H1 (cell line): ENCODE measurements at regions not wholly inside any gene's neighbourhood (a gene's known extent, or its start where the extent isn't known, plus 50 kb on each side); places are given as distances from the start of the nearest gene placed in this dataset.

ENCODE experiments used
- CTCF ChIA-PET: fragments of 300-600 bp; sonication (Branson Sonifier 250); formaldehyde crosslinking; loops from one replicate; lab custom pipeline; 2021; ENCODE audit not compliant: partially characterized antibody; lab: Charles Lee
- POLR2A ChIA-PET: fragments of 300-600 bp; sonication (Branson Sonifier 250); formaldehyde crosslinking; loops from one replicate; lab custom pipeline; 2021; ENCODE audit warnings: inconsistent platforms; ENCODE audit not compliant: partially characterized antibody; lab: Charles Lee
- DNase-seq, 2 experiments: peaks; one replicate each; pipeline versions ENCODE4 v3.0.0 to v3.0.0-alpha.2; 2010 to 2022; ENCODE audit warnings: low spot score in 2 of 2, low read depth in 1 of 2, mixed read lengths in 1 of 2
- FAIRE-seq: peaks from 2 replicates; lab custom pipeline; 2011; peaks lifted over from hg19 to GRCh38; lab: Jason Lieb, UNC
- H2AFZ ChIP-seq: 2 replicates; pipeline ENCODE4 v1.8.1; 2012; ENCODE audit warnings: low read length, inconsistent platforms
- H2AK5ac ChIP-seq: 2 replicates; pipeline ENCODE4 v1.6.1; 2013; ENCODE audit warnings: low read depth, low read length
- H2BK120ac ChIP-seq: replicated peaks from 2 replicates; pipeline ENCODE3; 2013; ENCODE audit warnings: low read depth, low read length, inconsistent platforms
- H2BK12ac ChIP-seq: 2 replicates; pipeline ENCODE4 v1.6.1; 2013; ENCODE audit warnings: low read depth, low read length
- H2BK15ac ChIP-seq: 2 replicates; pipeline ENCODE4 v1.6.1; 2013; ENCODE audit warnings: low read length
- H2BK20ac ChIP-seq: 2 replicates; pipeline ENCODE4 v1.6.1; 2013; ENCODE audit warnings: low read length
- H2BK5ac ChIP-seq: 2 replicates; pipeline ENCODE4 v1.6.1; 2013; ENCODE audit warnings: low read depth, low read length
- H3K14ac ChIP-seq: 2 replicates; pipeline ENCODE4 v1.6.1; 2013; ENCODE audit warnings: inconsistent platforms; ENCODE audit not compliant: insufficient read length
- H3K18ac ChIP-seq: 2 replicates; pipeline ENCODE4 v1.6.1; 2013; ENCODE audit warnings: low read length; ENCODE audit errors: extremely low read depth
- H3K23ac ChIP-seq: 2 replicates; pipeline ENCODE4 v1.6.1; 2013; ENCODE audit warnings: inconsistent platforms; ENCODE audit not compliant: insufficient read length
- H3K23me2 ChIP-seq: 2 replicates; pipeline ENCODE4 v1.6.1; 2013; ENCODE audit warnings: low read depth, low read length
- H3K27ac ChIP-seq: 2 replicates; pipeline ENCODE4 v1.6.1; 2011; ENCODE audit warnings: low read depth, low read length, inconsistent platforms
- H3K27me3 ChIP-seq, 4 experiments: replicated peaks in 1 of 4; 1 replicate in 1 of 4; 2 replicates in 3 of 4; pipeline versions ENCODE4 v1.6.1 to v1.8.1; 2011 to 2013; ENCODE audit warnings: low read length in 3 of 4, mild to moderate bottlenecking in 3 of 4, inconsistent platforms in 2 of 4, mixed read lengths in 2 of 4, moderate library complexity in 1 of 4; ENCODE audit not compliant: control insufficient read depth in 3 of 4, insufficient read depth in 3 of 4; ENCODE audit errors: extremely low read depth in 1 of 4
- H3K36me3 ChIP-seq, 4 experiments: 2 replicates each; pipeline versions ENCODE4 v1.6.1 to v1.8.1; 2011 to 2013; ENCODE audit warnings: mild to moderate bottlenecking in 4 of 4, low read length in 3 of 4, moderate library complexity in 2 of 4, control low read depth in 1 of 4, inconsistent platforms in 1 of 4; ENCODE audit not compliant: insufficient read depth in 4 of 4, control insufficient read depth in 2 of 4
- H3K4ac ChIP-seq: replicated peaks from 2 replicates; pipeline ENCODE3; 2013; ENCODE audit warnings: low read length, low read depth, mixed read lengths, inconsistent platforms; ENCODE audit not compliant: insufficient read length
- H3K4me1 ChIP-seq, 4 experiments: replicated peaks in 1 of 4; 1 replicate in 1 of 4; 2 replicates in 3 of 4; pipeline versions ENCODE4 v1.6.1 to v1.8.1; 2011 to 2013; ENCODE audit warnings: low read length in 3 of 4, inconsistent platforms in 2 of 4, mixed read lengths in 1 of 4; ENCODE audit not compliant: insufficient read depth in 4 of 4, control insufficient read depth in 3 of 4
- H3K4me2 ChIP-seq, 2 experiments: 2 replicates each; pipeline versions ENCODE4 v1.6.1 to v1.8.1; 2011 to 2013; ENCODE audit warnings: low read depth in 2 of 2, low read length in 2 of 2, control low read depth in 1 of 2, inconsistent platforms in 1 of 2, mild to moderate bottlenecking in 1 of 2; ENCODE audit not compliant: insufficient read depth in 1 of 2
- H3K4me3 ChIP-seq, 4 experiments: fragments of 200-600, 300-600 bp in 1 of 4; sonication (generic), shearing (Covaris generic), sonication (Bioruptor Twin) in 1 of 4; 2 replicates each; pipeline versions ENCODE4 v1.5.1 to v1.8.1; 2011 to 2016; ENCODE audit warnings: low read length in 4 of 4, low read depth in 3 of 4, control low read depth in 2 of 4, inconsistent platforms in 2 of 4, mild to moderate bottlenecking in 2 of 4, mixed read lengths in 1 of 4, moderate library complexity in 1 of 4; ENCODE audit not compliant: insufficient read depth in 2 of 4; ENCODE audit errors: extremely low read depth in 1 of 4
- H3K56ac ChIP-seq: replicated peaks from 2 replicates; pipeline ENCODE3; 2013; ENCODE audit warnings: low read depth, mild to moderate bottlenecking, mixed read lengths, low read length, inconsistent platforms; ENCODE audit not compliant: insufficient read length
- H3K79me1 ChIP-seq: 2 replicates; pipeline ENCODE4 v1.6.1; 2013; ENCODE audit warnings: low read depth, low read length, control low read depth
- H3K79me2 ChIP-seq, 2 experiments: 2 replicates each; pipeline versions ENCODE4 v1.6.1 to v1.8.1; 2012 to 2013; ENCODE audit warnings: low read length in 2 of 2, mild to moderate bottlenecking in 2 of 2, inconsistent platforms in 1 of 2; ENCODE audit not compliant: insufficient read depth in 2 of 2, control insufficient read depth in 1 of 2
- H3K9ac ChIP-seq, 4 experiments: replicated peaks in 1 of 4; 1 replicate in 1 of 4; 2 replicates in 3 of 4; pipeline versions ENCODE4 v1.6.1 to v1.8.1; 2011 to 2013; ENCODE audit warnings: low read depth in 3 of 4, low read length in 3 of 4, control low read depth in 2 of 4, mild to moderate bottlenecking in 2 of 4, moderate library complexity in 2 of 4, inconsistent platforms in 1 of 4; ENCODE audit errors: extremely low read depth in 1 of 4
- H3K9me3 ChIP-seq, 2 experiments: 2 replicates each; pipeline versions ENCODE4 v1.6.1 to v1.8.1; 2012 to 2013; ENCODE audit warnings: mild to moderate bottlenecking in 2 of 2, moderate library complexity in 2 of 2, control low read depth in 1 of 2, inconsistent platforms in 1 of 2, low read depth in 1 of 2, low read length in 1 of 2, mixed read lengths in 1 of 2; ENCODE audit not compliant: insufficient read depth in 2 of 2
- H4K20me1 ChIP-seq, 2 experiments: replicated peaks in 1 of 2; 2 replicates each; pipeline versions ENCODE3 to v1.8.1; 2011 to 2013; ENCODE audit warnings: inconsistent platforms in 2 of 2, low read length in 2 of 2, mild to moderate bottlenecking in 1 of 2; ENCODE audit not compliant: insufficient read depth in 2 of 2, control insufficient read depth in 1 of 2
- H4K5ac ChIP-seq: 2 replicates; pipeline ENCODE4 v1.6.1; 2013; ENCODE audit warnings: low read length, low read depth, mixed read lengths, inconsistent platforms; ENCODE audit not compliant: insufficient read length
- H4K8ac ChIP-seq: 2 replicates; pipeline ENCODE4 v1.8.0; 2013; ENCODE audit warnings: mild to moderate bottlenecking, moderate library complexity, low read length, inconsistent platforms; ENCODE audit not compliant: insufficient read depth; ENCODE audit errors: extremely low read depth
- H4K91ac ChIP-seq: replicated peaks from 2 replicates; pipeline ENCODE3; 2013; ENCODE audit warnings: low read length, mixed read lengths, inconsistent platforms; ENCODE audit not compliant: insufficient read length
- BRCA1 ChIP-seq: IDR thresholded peaks from 2 replicates; pipeline ENCODE4 v1.6.1; 2012; ENCODE audit warnings: low read depth, low read length, improper control_type of control experiment
- CBX5 ChIP-seq: fragments of 300-800, 300-1000 bp; sonication (generic); IDR thresholded peaks from 2 replicates; pipeline ENCODE4 v1.7.1; 2016; ENCODE audit warnings: antibody characterized with exemption, low read length, low read depth
- CREB1 ChIP-seq: IDR thresholded peaks from 2 replicates; pipeline ENCODE4 v1.6.1; 2012; ENCODE audit warnings: inconsistent platforms
- CTCF ChIP-seq, 3 experiments: IDR thresholded peaks; 1 replicate in 2 of 3; 2 replicates in 1 of 3; pipeline versions ENCODE4 v1.5.1 to v1.6.1; 2011; ENCODE audit warnings: low read length in 3 of 3, mild to moderate bottlenecking in 3 of 3, inconsistent platforms in 2 of 3, low read depth in 1 of 3, moderate library complexity in 1 of 3; ENCODE audit not compliant: insufficient read depth in 1 of 3; ENCODE audit errors: control extremely low read depth in 1 of 3
- GTF2F1 ChIP-seq: IDR thresholded peaks from 2 replicates; pipeline ENCODE4 v1.6.1; 2012; ENCODE audit warnings: low read depth, low read length, improper control_type of control experiment, borderline replicate concordance
- MAX ChIP-seq: IDR thresholded peaks from 2 replicates; pipeline ENCODE4 v1.6.1; 2012; ENCODE audit warnings: inconsistent platforms
- PHF8 ChIP-seq: fragments of 200-600 bp; sonication (generic); conservative IDR thresholded peaks from 2 replicates; pipeline ENCODE4 v1.7.1; 2012; ENCODE audit warnings: low read depth, mild to moderate bottlenecking, inconsistent platforms, low read length, moderate library complexity
- SAP30 ChIP-seq: fragments of 300-600 bp; sonication (generic); IDR thresholded peaks from 2 replicates; pipeline ENCODE4 v1.7.1; 2012; ENCODE audit warnings: low read length, moderate library complexity, mild to moderate bottlenecking, inconsistent platforms; ENCODE audit not compliant: insufficient read depth, insufficient replicate concordance
- SIX5 ChIP-seq: IDR thresholded peaks from 2 replicates; pipeline ENCODE4 v1.6.1; 2011; ENCODE audit warnings: mild to moderate bottlenecking, low read depth, low read length
- SP2 ChIP-seq: IDR thresholded peaks from 2 replicates; pipeline ENCODE4 v1.6.1; 2012; ENCODE audit warnings: mild to moderate bottlenecking, low read length, inconsistent platforms
- TAF7 ChIP-seq: optimal IDR thresholded peaks from 2 replicates; pipeline ENCODE3; 2011; ENCODE audit warnings: low read depth, mild to moderate bottlenecking, inconsistent platforms, low read length, moderate library complexity, borderline replicate concordance
- YY1 ChIP-seq: IDR thresholded peaks from 2 replicates; pipeline ENCODE4 v1.6.1; 2011; ENCODE audit warnings: low read depth, mild to moderate bottlenecking, low read length
- ZNF274 ChIP-seq: IDR thresholded peaks from 2 replicates; pipeline ENCODE4 v1.7.0; 2012; ENCODE audit warnings: low read length, borderline replicate concordance; ENCODE audit errors: extremely low read depth
- WGBS, 2 experiments: shearing (Covaris generic) in 1 of 2; methylation state at CpG; one replicate each; pipeline versions ENCODE4 v1.1.6 to v1.1.7; 2013 to 2015; ENCODE audit warnings: low lambda C conversion rate in 2 of 2, mixed read lengths in 2 of 2, inconsistent platforms in 1 of 2, low coverage in 1 of 2, missing lambda C conversion rate in 1 of 2; ENCODE audit not compliant: insufficient replicate concordance in 2 of 2, insufficient coverage in 1 of 2, insufficient read length in 1 of 2; ENCODE audit errors: extremely low coverage in 1 of 2, missing lambda C conversion rate in 1 of 2; 5-methylcytosine and 5-hydroxymethylcytosine counted together

- DNase-seq (no peak), FAIRE-seq (no peak)
- peaks cover 0 to 3% of the 10 kb centered on the region in 2 experiments; a peak in 1 of 4 replicates for H3K9me3 ChIP-seq
- H3K4me3 ChIP-seq, result no peak overlapping the region
- no peaks in the 10 kb centered on the region for H3K4me1 ChIP-seq
- no peak overlapping the region for H2BK12ac ChIP-seq
- H3K9ac ChIP-seq, result no peak overlapping the region
- H4K20me1 ChIP-seq, result no peaks in the 10 kb centered on the region
- H2AK5ac ChIP-seq, result no peak overlapping the region
- no peak overlapping the region for H3K56ac ChIP-seq
- ChIA-PET CTCF (no interaction called here), POLR2A (no interaction called here)
- no peaks in the 10 kb centered on the region for H3K23me2 ChIP-seq
- H2BK120ac ChIP-seq, result no peak overlapping the region
- H4K8ac ChIP-seq, result no peak overlapping the region
- no peaks in the 10 kb centered on the region for H3K27me3 ChIP-seq
- H4K91ac ChIP-seq, result no peak overlapping the region
- no peak overlapping the region for H2BK5ac ChIP-seq
- H4K5ac ChIP-seq, result no peak overlapping the region
- H3K18ac ChIP-seq, result no peak overlapping the region
- no peak overlapping the region for H2BK20ac ChIP-seq
- no peaks in the 10 kb centered on the region for H3K36me3 ChIP-seq
- no peak overlapping the region for H3K14ac ChIP-seq
- no peak overlapping the region for H2BK15ac ChIP-seq
- H3K23ac ChIP-seq, result no peak overlapping the region
- H3K27ac ChIP-seq, result no peak overlapping the region
- H3K79me1 ChIP-seq, result no peaks in the 10 kb centered on the region
- 96% methylated on average over 7 of the region's 7 CpGs; no CpG with 5 or more reads in 1 of the 2 experiments for WGBS, 2 experiments
- no peak overlapping the region for H2AFZ ChIP-seq
- no peaks in the 10 kb centered on the region for H3K79me2 ChIP-seq
- H3K4ac ChIP-seq, result no peak overlapping the region
- no peak overlapping the region for H3K4me2 ChIP-seq
- TF ChIP-seq CTCF (IDR thresholded peaks at IDR 0.05; ENCODE audit: control extremely low read depth in 1 of 3, insufficient read depth in 1 of 3, low read depth in 1 of 3, low read length in 3 of 3) (no peak), TAF7 (no peak), YY1 (no peak), CREB1 (no peak), SIX5 (no peak), BRCA1 (no peak), SP2 (no peak), ZNF274 (no peak), MAX (no peak), PHF8 (no peak), GTF2F1 (no peak), CBX5 (no peak), SAP30 (no peak)
Observed at GRCh38 chr3:59391131-59391530, 341.3 kb upstream of the CFAP20DC start.
